Natural killer cell (primary cell): ENCODE measurements at regions not wholly inside any gene's neighbourhood (a gene's known extent, or its start where the extent isn't known, plus 50 kb on each side); places are given as distances from the start of the nearest gene placed in this dataset.

ENCODE experiments used
- ATAC-seq, 3 donors: fragments of 150-1000 bp in 2 of 3; fragments of 200-7000 bp in 1 of 3; cut with Tn5 transposase; 1 replicate in 1 of 3; 2 replicates in 2 of 3; pipeline ENCODE4 v1.10.0; 2021; ENCODE audit warnings: mild to moderate bottlenecking in 2 of 3, moderate library complexity in 2 of 3
- DNase-seq, 2 donors: peaks; one replicate each; pipeline versions ENCODE4 v3.0.0 to v3.0.0-alpha.2; 2013 to 2021; ENCODE audit warnings: mixed read lengths in 1 of 2
- H3K27ac ChIP-seq: one replicate; pipeline ENCODE4 v1.5.1; 2013; ENCODE audit warnings: mild to moderate bottlenecking, low read length
- H3K27me3 ChIP-seq: one replicate; pipeline ENCODE4 v1.6.1; 2013; ENCODE audit warnings: low read length; ENCODE audit not compliant: control insufficient read depth, insufficient read depth
- H3K36me3 ChIP-seq: one replicate; pipeline ENCODE4 v1.6.1; 2013; ENCODE audit warnings: low read length; ENCODE audit not compliant: control insufficient read depth, insufficient read depth
- H3K4me1 ChIP-seq: one replicate; pipeline ENCODE4 v1.6.1; 2013; ENCODE audit warnings: low read length; ENCODE audit not compliant: control insufficient read depth, insufficient read depth
- H3K4me3 ChIP-seq: one replicate; pipeline ENCODE4 v1.5.1; 2013; ENCODE audit warnings: low read length
- H3K9me3 ChIP-seq: one replicate; pipeline ENCODE4 v1.6.1; 2013; ENCODE audit warnings: low read length; ENCODE audit not compliant: control insufficient read depth, insufficient read depth
- H3K27ac Mint-ChIP-seq, 2 donors: one replicate each; pipeline ENCODE4 v1.8.0; 2022; ENCODE audit warnings: mild to moderate bottlenecking in 2 of 2, mixed read lengths in 2 of 2, moderate library complexity in 1 of 2
- H3K27me3 Mint-ChIP-seq, 2 donors: one replicate each; pipeline ENCODE4 v1.8.0; 2022; ENCODE audit warnings: low read depth in 2 of 2, mixed read lengths in 2 of 2
- H3K36me3 Mint-ChIP-seq: one replicate; pipeline ENCODE4 v1.8.0; 2022; ENCODE audit warnings: mixed read lengths
- H3K4me1 Mint-ChIP-seq, 2 donors: one replicate each; pipeline ENCODE4 v1.8.0; 2022; ENCODE audit warnings: mixed read lengths in 2 of 2
- H3K4me3 Mint-ChIP-seq: one replicate; pipeline ENCODE4 v1.8.0; 2022; ENCODE audit warnings: mild to moderate bottlenecking, moderate library complexity, mixed read lengths
- H3K9me3 Mint-ChIP-seq, 2 donors: one replicate each; pipeline ENCODE4 v1.8.0; 2022; ENCODE audit warnings: mixed read lengths in 2 of 2
- CTCF ChIP-seq: fragments of 200-600 bp; IDR thresholded peaks from one replicate; pipeline ENCODE4 v1.8.0; 2022; ENCODE audit warnings: antibody characterized with exemption
- WGBS: methylation state at CpG from one replicate; pipeline ENCODE4 v1.1.7; 2013; ENCODE audit warnings: missing lambda C conversion rate; ENCODE audit not compliant: insufficient coverage; 5-methylcytosine and 5-hydroxymethylcytosine counted together
- intact Hi-C: fragments of 100-400 bp; cut with micrococcal nuclease; formaldehyde crosslinking; loops from one replicate; pipeline ENCODE4 v1.14.2; 2022

- no peak overlapping the region for H3K27ac ChIP-seq
- no peaks in the 10 kb centered on the region for H3K36me3 ChIP-seq
- H3K4me3 ChIP-seq, result no peak overlapping the region
- no peaks in the 10 kb centered on the region for H3K4me1 ChIP-seq
- 48% methylated on average over 3 of the region's 3 CpGs for WGBS
- H3K27me3 ChIP-seq, result no peaks in the 10 kb centered on the region
- TF ChIP-seq CTCF, result no peak
- Mint-ChIP-seq H3K27ac (no peak overlapping the region), H3K4me1 (no peaks in the 10 kb centered on the region), H3K4me3 (no peak overlapping the region), H3K9me3 (peaks cover 5 to 6% of the 10 kb centered on the region in 2 donors), H3K36me3 (no peaks in the 10 kb centered on the region), H3K27me3 (no peaks in the 10 kb centered on the region)
- intact Hi-C loops, result no loop called here
- ATAC-seq (no peak), DNase-seq (no peak)
- no peaks in the 10 kb centered on the region for H3K9me3 ChIP-seq
These were observed 857.8 kb downstream of the TUSC7 start for GRCh38 chr3:117567382-117567781.

DNA sequence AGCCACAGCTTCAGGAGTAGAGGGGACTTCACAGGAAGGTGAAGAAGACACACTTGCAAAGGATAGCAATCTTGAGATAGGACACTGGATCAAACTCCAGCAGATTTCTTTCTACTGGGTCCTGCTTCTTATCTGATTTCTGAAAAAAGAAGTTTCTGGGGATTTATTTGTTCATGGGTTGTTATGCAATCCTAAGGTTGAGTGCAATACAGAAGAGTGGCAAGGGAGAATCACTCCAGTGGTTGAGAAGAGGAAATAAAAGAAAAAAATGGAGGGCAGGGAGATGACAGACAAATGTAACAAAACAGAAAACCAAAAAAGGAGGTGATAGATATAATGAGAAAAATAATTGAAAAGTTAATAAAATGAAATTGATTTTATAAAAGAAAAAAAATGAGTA, 858.3 kb downstream of the TUSC7 start:
- H3K36me3 ChIP-seq, result no peaks in the 10 kb centered on the region
- DNase-seq (no peak), ATAC-seq (no peak)
- no peak overlapping the region for H3K27ac Mint-ChIP-seq
- no peaks in the 10 kb centered on the region for H3K27me3 Mint-ChIP-seq
- H3K4me1 Mint-ChIP-seq, result no peaks in the 10 kb centered on the region
- H3K9me3 Mint-ChIP-seq, result peaks cover 5% of the 10 kb centered on the region in 2 donors
- H3K27ac ChIP-seq, result no peak overlapping the region
- H3K27me3 ChIP-seq, result no peaks in the 10 kb centered on the region
- H3K4me3 Mint-ChIP-seq, result no peak overlapping the region
- no peak for TF ChIP-seq CTCF
- H3K4me1 ChIP-seq, result no peaks in the 10 kb centered on the region
- no peaks in the 10 kb centered on the region for H3K9me3 ChIP-seq
- H3K36me3 Mint-ChIP-seq, result no peaks in the 10 kb centered on the region
- H3K4me3 ChIP-seq, result no peak overlapping the region
- intact Hi-C loops, result no loop called here

DNA sequence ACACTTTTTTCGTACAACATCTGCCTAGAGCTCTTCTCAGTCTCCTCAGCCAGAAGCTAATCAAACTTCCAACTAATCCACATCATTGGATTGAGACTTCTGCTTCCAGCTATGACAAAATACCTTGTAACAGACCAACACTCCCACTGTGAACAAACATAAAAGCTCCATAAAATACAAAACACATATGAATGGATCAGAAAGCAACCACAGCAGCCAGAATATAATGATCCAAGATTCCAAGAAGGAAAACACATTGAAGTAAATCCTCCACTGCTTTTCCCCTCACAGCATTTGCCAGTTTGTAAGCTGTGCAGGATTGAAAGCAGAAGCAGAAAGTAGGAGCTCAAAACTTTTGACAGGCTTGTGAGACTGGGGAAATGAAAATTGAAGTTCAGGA, 863.2 kb downstream of the TUSC7 start:
- H3K4me3 ChIP-seq, result no peak overlapping the region
- Mint-ChIP-seq H3K9me3 (peaks cover 4 to 8% of the 10 kb centered on the region in 2 donors), H3K4me3 (no peak overlapping the region), H3K27ac (no peak overlapping the region), H3K36me3 (no peaks in the 10 kb centered on the region), H3K27me3 (no peaks in the 10 kb centered on the region), H3K4me1 (no peaks in the 10 kb centered on the region)
- ATAC-seq (no peak), DNase-seq (no peak)
- no peak for TF ChIP-seq CTCF
- no peak overlapping the region for H3K27ac ChIP-seq
- no peaks in the 10 kb centered on the region for H3K36me3 ChIP-seq
- 90% methylated on average over 1 of the region's 1 CpG for WGBS
- H3K9me3 ChIP-seq, result peaks cover 2% of the 10 kb centered on the region
- intact Hi-C loops, result no loop called here
- no peaks in the 10 kb centered on the region for H3K27me3 ChIP-seq
- no peaks in the 10 kb centered on the region for H3K4me1 ChIP-seq

GRCh38 chr3:117580806-117581205, 871.2 kb downstream of the TUSC7 start:
- no peak for TF ChIP-seq CTCF
- Mint-ChIP-seq H3K4me3 (no peak overlapping the region), H3K4me1 (no peaks in the 10 kb centered on the region), H3K36me3 (no peaks in the 10 kb centered on the region), H3K27me3 (no peaks in the 10 kb centered on the region), H3K9me3 (peaks cover 7 to 11% of the 10 kb centered on the region in 2 donors), H3K27ac (no peak overlapping the region)
- Histone ChIP-seq H3K27ac (no peak overlapping the region), H3K27me3 (no peaks in the 10 kb centered on the region), H3K4me3 (no peak overlapping the region), H3K4me1 (no peaks in the 10 kb centered on the region), H3K36me3 (no peaks in the 10 kb centered on the region), H3K9me3 (no peaks in the 10 kb centered on the region)
- WGBS, result 36% methylated on average over 2 of the region's 2 CpGs
- DNase-seq (no peak), ATAC-seq (no peak)
- intact Hi-C loops, result no loop called here
